H1 (cell line): ENCODE measurements at regions not wholly inside any gene's neighbourhood (a gene's known extent, or its start where the extent isn't known, plus 50 kb on each side); places are given as distances from the start of the nearest gene placed in this dataset.
"Not testable (repeated sequence)": the region's sequence is repeated elsewhere in the genome, so short reads cannot be mapped to it uniquely, and the experiment has no call there.

Experiments
- CTCF ChIA-PET: fragments of 300-600 bp; sonication (Branson Sonifier 250); formaldehyde crosslinking; loops from one replicate; lab custom pipeline; 2021; ENCODE audit not compliant: partially characterized antibody; lab: Charles Lee
- POLR2A ChIA-PET: fragments of 300-600 bp; sonication (Branson Sonifier 250); formaldehyde crosslinking; loops from one replicate; lab custom pipeline; 2021; ENCODE audit warnings: inconsistent platforms; ENCODE audit not compliant: partially characterized antibody; lab: Charles Lee
- DNase-seq, 2 experiments: peaks; one replicate each; pipeline versions ENCODE4 v3.0.0 to v3.0.0-alpha.2; 2010 to 2022; ENCODE audit warnings: low spot score in 2 of 2, low read depth in 1 of 2, mixed read lengths in 1 of 2
- FAIRE-seq: peaks from 2 replicates; lab custom pipeline; 2011; peaks lifted over from hg19 to GRCh38; lab: Jason Lieb, UNC
- H2AFZ ChIP-seq: 2 replicates; pipeline ENCODE4 v1.8.1; 2012; ENCODE audit warnings: low read length, inconsistent platforms
- H2AK5ac ChIP-seq: 2 replicates; pipeline ENCODE4 v1.6.1; 2013; ENCODE audit warnings: low read depth, low read length
- H2BK120ac ChIP-seq: replicated peaks from 2 replicates; pipeline ENCODE3; 2013; ENCODE audit warnings: low read depth, low read length, inconsistent platforms
- H2BK12ac ChIP-seq: 2 replicates; pipeline ENCODE4 v1.6.1; 2013; ENCODE audit warnings: low read depth, low read length
- H2BK15ac ChIP-seq: 2 replicates; pipeline ENCODE4 v1.6.1; 2013; ENCODE audit warnings: low read length
- H2BK20ac ChIP-seq: 2 replicates; pipeline ENCODE4 v1.6.1; 2013; ENCODE audit warnings: low read length
- H2BK5ac ChIP-seq: 2 replicates; pipeline ENCODE4 v1.6.1; 2013; ENCODE audit warnings: low read depth, low read length
- H3K14ac ChIP-seq: 2 replicates; pipeline ENCODE4 v1.6.1; 2013; ENCODE audit warnings: inconsistent platforms; ENCODE audit not compliant: insufficient read length
- H3K18ac ChIP-seq: 2 replicates; pipeline ENCODE4 v1.6.1; 2013; ENCODE audit warnings: low read length; ENCODE audit errors: extremely low read depth
- H3K23ac ChIP-seq: 2 replicates; pipeline ENCODE4 v1.6.1; 2013; ENCODE audit warnings: inconsistent platforms; ENCODE audit not compliant: insufficient read length
- H3K23me2 ChIP-seq: 2 replicates; pipeline ENCODE4 v1.6.1; 2013; ENCODE audit warnings: low read depth, low read length
- H3K27ac ChIP-seq: 2 replicates; pipeline ENCODE4 v1.6.1; 2011; ENCODE audit warnings: low read depth, low read length, inconsistent platforms
- H3K27me3 ChIP-seq, 4 experiments: replicated peaks in 1 of 4; 1 replicate in 1 of 4; 2 replicates in 3 of 4; pipeline versions ENCODE4 v1.6.1 to v1.8.1; 2011 to 2013; ENCODE audit warnings: low read length in 3 of 4, mild to moderate bottlenecking in 3 of 4, inconsistent platforms in 2 of 4, mixed read lengths in 2 of 4, moderate library complexity in 1 of 4; ENCODE audit not compliant: control insufficient read depth in 3 of 4, insufficient read depth in 3 of 4; ENCODE audit errors: extremely low read depth in 1 of 4
- H3K36me3 ChIP-seq, 4 experiments: 2 replicates each; pipeline versions ENCODE4 v1.6.1 to v1.8.1; 2011 to 2013; ENCODE audit warnings: mild to moderate bottlenecking in 4 of 4, low read length in 3 of 4, moderate library complexity in 2 of 4, control low read depth in 1 of 4, inconsistent platforms in 1 of 4; ENCODE audit not compliant: insufficient read depth in 4 of 4, control insufficient read depth in 2 of 4
- H3K4ac ChIP-seq: replicated peaks from 2 replicates; pipeline ENCODE3; 2013; ENCODE audit warnings: low read length, low read depth, mixed read lengths, inconsistent platforms; ENCODE audit not compliant: insufficient read length
- H3K4me1 ChIP-seq, 4 experiments: replicated peaks in 1 of 4; 1 replicate in 1 of 4; 2 replicates in 3 of 4; pipeline versions ENCODE4 v1.6.1 to v1.8.1; 2011 to 2013; ENCODE audit warnings: low read length in 3 of 4, inconsistent platforms in 2 of 4, mixed read lengths in 1 of 4; ENCODE audit not compliant: insufficient read depth in 4 of 4, control insufficient read depth in 3 of 4
- H3K4me2 ChIP-seq, 2 experiments: 2 replicates each; pipeline versions ENCODE4 v1.6.1 to v1.8.1; 2011 to 2013; ENCODE audit warnings: low read depth in 2 of 2, low read length in 2 of 2, control low read depth in 1 of 2, inconsistent platforms in 1 of 2, mild to moderate bottlenecking in 1 of 2; ENCODE audit not compliant: insufficient read depth in 1 of 2
- H3K4me3 ChIP-seq, 4 experiments: fragments of 200-600, 300-600 bp in 1 of 4; sonication (generic), shearing (Covaris generic), sonication (Bioruptor Twin) in 1 of 4; 2 replicates each; pipeline versions ENCODE4 v1.5.1 to v1.8.1; 2011 to 2016; ENCODE audit warnings: low read length in 4 of 4, low read depth in 3 of 4, control low read depth in 2 of 4, inconsistent platforms in 2 of 4, mild to moderate bottlenecking in 2 of 4, mixed read lengths in 1 of 4, moderate library complexity in 1 of 4; ENCODE audit not compliant: insufficient read depth in 2 of 4; ENCODE audit errors: extremely low read depth in 1 of 4
- H3K56ac ChIP-seq: replicated peaks from 2 replicates; pipeline ENCODE3; 2013; ENCODE audit warnings: low read depth, mild to moderate bottlenecking, mixed read lengths, low read length, inconsistent platforms; ENCODE audit not compliant: insufficient read length
- H3K79me1 ChIP-seq: 2 replicates; pipeline ENCODE4 v1.6.1; 2013; ENCODE audit warnings: low read depth, low read length, control low read depth
- H3K79me2 ChIP-seq, 2 experiments: 2 replicates each; pipeline versions ENCODE4 v1.6.1 to v1.8.1; 2012 to 2013; ENCODE audit warnings: low read length in 2 of 2, mild to moderate bottlenecking in 2 of 2, inconsistent platforms in 1 of 2; ENCODE audit not compliant: insufficient read depth in 2 of 2, control insufficient read depth in 1 of 2
- H3K9ac ChIP-seq, 4 experiments: replicated peaks in 1 of 4; 1 replicate in 1 of 4; 2 replicates in 3 of 4; pipeline versions ENCODE4 v1.6.1 to v1.8.1; 2011 to 2013; ENCODE audit warnings: low read depth in 3 of 4, low read length in 3 of 4, control low read depth in 2 of 4, mild to moderate bottlenecking in 2 of 4, moderate library complexity in 2 of 4, inconsistent platforms in 1 of 4; ENCODE audit errors: extremely low read depth in 1 of 4
- H3K9me3 ChIP-seq, 2 experiments: 2 replicates each; pipeline versions ENCODE4 v1.6.1 to v1.8.1; 2012 to 2013; ENCODE audit warnings: mild to moderate bottlenecking in 2 of 2, moderate library complexity in 2 of 2, control low read depth in 1 of 2, inconsistent platforms in 1 of 2, low read depth in 1 of 2, low read length in 1 of 2, mixed read lengths in 1 of 2; ENCODE audit not compliant: insufficient read depth in 2 of 2
- H4K20me1 ChIP-seq, 2 experiments: replicated peaks in 1 of 2; 2 replicates each; pipeline versions ENCODE3 to v1.8.1; 2011 to 2013; ENCODE audit warnings: inconsistent platforms in 2 of 2, low read length in 2 of 2, mild to moderate bottlenecking in 1 of 2; ENCODE audit not compliant: insufficient read depth in 2 of 2, control insufficient read depth in 1 of 2
- H4K5ac ChIP-seq: 2 replicates; pipeline ENCODE4 v1.6.1; 2013; ENCODE audit warnings: low read length, low read depth, mixed read lengths, inconsistent platforms; ENCODE audit not compliant: insufficient read length
- H4K8ac ChIP-seq: 2 replicates; pipeline ENCODE4 v1.8.0; 2013; ENCODE audit warnings: mild to moderate bottlenecking, moderate library complexity, low read length, inconsistent platforms; ENCODE audit not compliant: insufficient read depth; ENCODE audit errors: extremely low read depth
- H4K91ac ChIP-seq: replicated peaks from 2 replicates; pipeline ENCODE3; 2013; ENCODE audit warnings: low read length, mixed read lengths, inconsistent platforms; ENCODE audit not compliant: insufficient read length
- GTF2F1 ChIP-seq: IDR thresholded peaks from 2 replicates; pipeline ENCODE4 v1.6.1; 2012; ENCODE audit warnings: low read depth, low read length, improper control_type of control experiment, borderline replicate concordance
- JUN ChIP-seq: IDR thresholded peaks from 2 replicates; pipeline ENCODE4 v1.6.1; 2011; ENCODE audit warnings: low read depth, mild to moderate bottlenecking, improper control_type of control experiment, low read length
- MAFK ChIP-seq: IDR thresholded peaks from 2 replicates; pipeline ENCODE4 v1.6.1; 2012; ENCODE audit warnings: low read depth, mild to moderate bottlenecking, improper control_type of control experiment, low read length
- WGBS, 2 experiments: shearing (Covaris generic) in 1 of 2; methylation state at CpG; one replicate each; pipeline versions ENCODE4 v1.1.6 to v1.1.7; 2013 to 2015; ENCODE audit warnings: low lambda C conversion rate in 2 of 2, mixed read lengths in 2 of 2, inconsistent platforms in 1 of 2, low coverage in 1 of 2, missing lambda C conversion rate in 1 of 2; ENCODE audit not compliant: insufficient replicate concordance in 2 of 2, insufficient coverage in 1 of 2, insufficient read length in 1 of 2; ENCODE audit errors: extremely low coverage in 1 of 2, missing lambda C conversion rate in 1 of 2; 5-methylcytosine and 5-hydroxymethylcytosine counted together
- TF ChIP-seq, protein P1 (sequence below): IDR thresholded peaks from 2 replicates; pipeline ENCODE4 v1.6.1; 2012; ENCODE audit warnings: inconsistent platforms

DNA sequence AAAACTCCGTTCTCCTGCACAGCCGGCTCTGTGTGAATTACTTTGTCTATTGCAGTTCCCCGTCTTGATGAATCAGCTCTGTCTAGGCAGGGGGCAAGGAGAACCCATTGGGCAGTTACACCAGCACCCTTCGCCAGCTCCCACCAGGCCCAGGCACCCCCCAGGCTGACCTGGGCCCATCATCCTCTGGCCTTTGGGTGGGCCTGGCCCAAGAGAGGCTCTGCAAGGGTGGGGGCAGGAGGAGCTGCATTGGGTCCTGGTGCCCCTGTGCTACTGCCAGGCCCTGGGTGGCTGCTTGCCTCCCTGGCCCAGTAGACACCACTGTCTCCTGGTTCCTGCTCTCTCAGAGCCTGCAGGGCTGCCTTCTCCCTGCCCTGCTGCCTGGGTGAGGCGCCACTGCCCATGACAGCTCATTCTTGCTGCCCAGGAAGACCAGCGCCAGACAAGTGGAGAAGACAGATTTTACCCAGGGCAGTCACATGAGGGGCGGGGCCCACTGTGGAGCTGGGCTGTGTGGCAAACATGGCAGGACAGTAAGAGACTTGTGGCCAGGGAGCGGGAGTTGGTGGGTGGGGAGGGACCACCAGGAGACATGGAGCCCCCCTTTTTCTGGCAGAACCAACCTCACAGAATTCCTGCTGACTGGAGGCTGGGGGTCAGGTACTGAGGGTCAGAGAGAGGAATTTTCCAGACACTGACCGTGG lies 67.2 kb downstream of the MRPL36 start (continued):
- no peak for TF ChIP-seq MAFK
- TF ChIP-seq, protein P1, sequence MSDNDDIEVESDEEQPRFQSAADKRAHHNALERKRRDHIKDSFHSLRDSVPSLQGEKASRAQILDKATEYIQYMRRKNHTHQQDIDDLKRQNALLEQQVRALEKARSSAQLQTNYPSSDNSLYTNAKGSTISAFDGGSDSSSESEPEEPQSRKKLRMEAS: no peak
- no peak for TF ChIP-seq JUN
- TF ChIP-seq GTF2F1: no peak

DNA sequence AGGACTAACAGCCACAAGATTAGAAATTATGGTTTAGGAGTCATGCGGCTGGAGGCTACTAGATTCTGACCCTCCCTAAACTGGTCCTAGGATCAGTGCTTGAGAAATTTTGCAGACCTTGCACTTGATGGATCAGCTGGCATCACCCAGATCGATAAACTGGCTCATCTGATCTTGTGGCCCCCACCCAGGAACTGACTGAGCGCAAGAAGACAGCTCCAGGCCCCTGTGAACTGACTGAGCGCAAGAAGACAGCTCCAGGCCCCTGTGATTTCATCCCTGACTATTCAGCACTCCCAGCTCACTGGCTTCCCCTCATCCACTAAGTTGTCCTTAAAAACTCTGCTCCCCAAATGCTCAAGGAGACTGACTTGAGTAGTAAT lies 67.8 kb downstream of the MRPL36 start:
- H3K36me3 ChIP-seq, H2BK12ac ChIP-seq, H3K4me1 ChIP-seq, DNase-seq, H4K8ac ChIP-seq, H2AK5ac ChIP-seq, H3K4me3 ChIP-seq, H3K56ac ChIP-seq, H3K4ac ChIP-seq, H2AFZ ChIP-seq, FAIRE-seq, H3K9me3 ChIP-seq, H2BK5ac ChIP-seq, H4K20me1 ChIP-seq, H3K27me3 ChIP-seq, H3K27ac ChIP-seq, H3K18ac ChIP-seq, H3K14ac ChIP-seq, H3K79me2 ChIP-seq, H3K23ac ChIP-seq, H4K91ac ChIP-seq, H3K23me2 ChIP-seq, H3K4me2 ChIP-seq, H4K5ac ChIP-seq, POLR2A ChIA-PET, H3K79me1 ChIP-seq, H2BK120ac ChIP-seq, H2BK15ac ChIP-seq, H3K9ac ChIP-seq, H2BK20ac ChIP-seq: not testable (repeated sequence)
- WGBS, 2 experiments: 91% methylated on average over 4 of the region's 4 CpGs; no CpG with 5 or more reads in 1 of the 2 experiments
- CTCF ChIA-PET: interaction anchor here (1.1 to 1.2 kb wide), 2 partner anchors 10 to 76 kb away, joined by 3 read pairs; no protein-coding TSS in a partner anchor
